SK-N-SH treated with all-trans-retinoic acid at 6 μM for 48 hours (cell line): ENCODE measurements at regions not wholly inside any gene's neighbourhood (a gene's known extent, or its start where the extent isn't known, plus 50 kb on each side); places are given as distances from the start of the nearest gene placed in this dataset.

Experiments
- ATAC-seq: fragments of 200-7000 bp; cut with Tn5 transposase; 3 replicates; pipeline ENCODE4 v1.9.1; 2020; ENCODE audit warnings: mild to moderate bottlenecking, moderate library complexity
- ARNTL ChIP-seq: fragments of 450-650 bp; formaldehyde crosslinking; IDR thresholded peaks from 2 replicates; pipeline ENCODE4 v1.5.0; 2020; ENCODE audit warnings: low read depth, mild to moderate bottlenecking, moderate library complexity, borderline replicate concordance
- CSDC2 ChIP-seq: fragments of 250-450 bp; sonication (Bioruptor Pico); IDR thresholded peaks from 2 replicates; pipeline ENCODE4 v1.5.0; 2020; ENCODE audit warnings: mild to moderate bottlenecking, moderate library complexity
- ESRRG ChIP-seq: fragments of 250-450 bp; sonication (Bioruptor Pico); IDR thresholded peaks from 2 replicates; pipeline ENCODE4 v1.6.1; 2021; ENCODE audit warnings: mild to moderate bottlenecking
- GLIS3 ChIP-seq: fragments of 250-450 bp; sonication (Bioruptor Pico); IDR thresholded peaks from 2 replicates; pipeline ENCODE4 v1.5.0; 2020; ENCODE audit warnings: mild to moderate bottlenecking, moderate library complexity
- ISL1 ChIP-seq: fragments of 250-450 bp; sonication (Bioruptor Pico); IDR thresholded peaks from 2 replicates; pipeline ENCODE4 v2.1.2; 2022; ENCODE audit warnings: mild to moderate bottlenecking, moderate library complexity
- OSR1 ChIP-seq: fragments of 250-450 bp; sonication (Bioruptor Pico); IDR thresholded peaks from 2 replicates; pipeline ENCODE4 v1.8.0; 2022; ENCODE audit warnings: moderate library complexity, mild to moderate bottlenecking, inconsistent platforms
- PPARA ChIP-seq: fragments of 250-450 bp; sonication (Bioruptor Pico); IDR thresholded peaks from 2 replicates; pipeline ENCODE4 v1.5.0; 2020; ENCODE audit warnings: mild to moderate bottlenecking, borderline replicate concordance
- RARB ChIP-seq: fragments of 250-450 bp; sonication (Bioruptor Pico); IDR thresholded peaks from 2 replicates; pipeline ENCODE4 v1.8.0; 2021; ENCODE audit warnings: mild to moderate bottlenecking, moderate library complexity
- SNAI2 ChIP-seq: fragments of 250-450 bp; sonication (Bioruptor Pico); IDR thresholded peaks from 2 replicates; pipeline ENCODE4 v1.5.0; 2020; ENCODE audit warnings: mild to moderate bottlenecking, moderate library complexity
- TOX ChIP-seq: fragments of 250-450 bp; sonication (Bioruptor Pico); IDR thresholded peaks from 2 replicates; pipeline ENCODE4 v1.8.0; 2021; ENCODE audit warnings: mild to moderate bottlenecking, moderate library complexity, borderline replicate concordance
- ZC3H10 ChIP-seq: fragments of 250-450 bp; sonication (Bioruptor Pico); IDR thresholded peaks from 2 replicates; pipeline ENCODE4 v1.5.1; 2021; ENCODE audit warnings: mild to moderate bottlenecking, moderate library complexity
- ZFP3 ChIP-seq: fragments of 250-450 bp; sonication (Bioruptor Pico); IDR thresholded peaks from 2 replicates; pipeline ENCODE4 v1.5.0; 2020; ENCODE audit warnings: mild to moderate bottlenecking, moderate library complexity
- ZFP30 ChIP-seq: fragments of 450-650 bp; formaldehyde crosslinking; IDR thresholded peaks from 2 replicates; pipeline ENCODE4 v1.5.0; 2022; ENCODE audit warnings: mild to moderate bottlenecking, moderate library complexity
- ZNF565 ChIP-seq: fragments of 450-650 bp; formaldehyde crosslinking; conservative IDR thresholded peaks from 2 replicates; pipeline ENCODE4 v1.5.0; 2020; ENCODE audit warnings: low read depth, mild to moderate bottlenecking, moderate library complexity
- ZNF70 ChIP-seq: fragments of 450-650 bp; formaldehyde crosslinking; IDR thresholded peaks from 2 replicates; pipeline ENCODE4 v1.5.0; 2020; ENCODE audit warnings: mild to moderate bottlenecking, moderate library complexity
- ZNF8 ChIP-seq: fragments of 450-650 bp; formaldehyde crosslinking; IDR thresholded peaks from 2 replicates; pipeline ENCODE4 v1.5.0; 2020; ENCODE audit warnings: mild to moderate bottlenecking, moderate library complexity
- TF ChIP-seq, protein P1 (sequence below): fragments of 250-450 bp; sonication (Bioruptor Pico); IDR thresholded peaks from 2 replicates; pipeline ENCODE4 v1.8.0; 2021; ENCODE audit warnings: low read depth, mild to moderate bottlenecking, moderate library complexity, borderline replicate concordance
- TF ChIP-seq, protein P2 (sequence below): fragments of 250-450 bp; sonication (Bioruptor Pico); IDR thresholded peaks from 2 replicates; pipeline ENCODE4 v1.5.1; 2021; ENCODE audit warnings: mild to moderate bottlenecking, moderate library complexity
- TF ChIP-seq, protein P3 (sequence below): fragments of 250-450 bp; sonication (Bioruptor Pico); IDR thresholded peaks from 2 replicates; pipeline ENCODE4 v1.5.0; 2020; ENCODE audit warnings: mild to moderate bottlenecking, moderate library complexity
- TF ChIP-seq, protein P4 (sequence below): fragments of 250-450 bp; sonication (Bioruptor Pico); IDR thresholded peaks from 2 replicates; pipeline ENCODE4 v1.5.1; 2020; ENCODE audit warnings: low read depth, mild to moderate bottlenecking, moderate library complexity
- TF ChIP-seq, protein P5 (sequence below): fragments of 250-450 bp; sonication (Bioruptor Pico); IDR thresholded peaks from 2 replicates; pipeline ENCODE4 v1.8.0; 2020; ENCODE audit warnings: mild to moderate bottlenecking, moderate library complexity, borderline replicate concordance

DNA sequence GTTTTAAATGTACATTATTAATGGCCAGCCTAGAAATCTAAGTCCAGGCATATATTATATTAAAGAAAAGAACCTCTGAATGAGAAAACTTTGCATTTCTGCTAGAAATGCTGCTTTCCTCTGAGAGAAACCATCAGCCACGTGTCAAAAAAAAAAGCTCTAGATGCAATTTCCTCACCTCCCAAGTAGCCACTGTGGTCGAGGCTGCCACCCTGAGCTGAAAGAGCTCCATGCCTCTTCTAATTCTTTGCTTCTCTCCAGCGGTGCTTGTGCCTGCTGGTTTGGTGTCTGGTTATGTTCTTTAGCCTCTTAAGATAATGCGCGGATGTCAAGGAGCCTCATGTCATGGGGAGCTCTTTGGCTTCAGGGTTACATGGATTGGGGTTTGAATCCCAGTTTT is 316.0 kb downstream of the TFAP2C start:
- ATAC-seq: no peak
- TF ChIP-seq SNAI2 (CRISPR knock-in tag): no peak
- TF ChIP-seq, protein P1, sequence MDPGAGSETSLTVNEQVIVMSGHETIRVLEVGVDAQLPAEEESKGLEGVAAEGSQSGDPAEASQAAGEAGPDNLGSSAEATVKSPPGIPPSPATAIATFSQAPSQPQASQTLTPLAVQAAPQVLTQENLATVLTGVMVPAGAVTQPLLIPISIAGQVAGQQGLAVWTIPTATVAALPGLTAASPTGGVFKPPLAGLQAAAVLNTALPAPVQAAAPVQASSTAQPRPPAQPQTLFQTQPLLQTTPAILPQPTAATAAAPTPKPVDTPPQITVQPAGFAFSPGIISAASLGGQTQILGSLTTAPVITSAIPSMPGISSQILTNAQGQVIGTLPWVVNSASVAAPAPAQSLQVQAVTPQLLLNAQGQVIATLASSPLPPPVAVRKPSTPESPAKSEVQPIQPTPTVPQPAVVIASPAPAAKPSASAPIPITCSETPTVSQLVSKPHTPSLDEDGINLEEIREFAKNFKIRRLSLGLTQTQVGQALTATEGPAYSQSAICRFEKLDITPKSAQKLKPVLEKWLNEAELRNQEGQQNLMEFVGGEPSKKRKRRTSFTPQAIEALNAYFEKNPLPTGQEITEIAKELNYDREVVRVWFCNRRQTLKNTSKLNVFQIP (CRISPR knock-in tag): no peak
- no peak for TF ChIP-seq CSDC2 (CRISPR knock-in tag)
- TF ChIP-seq PPARA: no peak
- no peak for TF ChIP-seq GLIS3
- TF ChIP-seq, protein P2, sequence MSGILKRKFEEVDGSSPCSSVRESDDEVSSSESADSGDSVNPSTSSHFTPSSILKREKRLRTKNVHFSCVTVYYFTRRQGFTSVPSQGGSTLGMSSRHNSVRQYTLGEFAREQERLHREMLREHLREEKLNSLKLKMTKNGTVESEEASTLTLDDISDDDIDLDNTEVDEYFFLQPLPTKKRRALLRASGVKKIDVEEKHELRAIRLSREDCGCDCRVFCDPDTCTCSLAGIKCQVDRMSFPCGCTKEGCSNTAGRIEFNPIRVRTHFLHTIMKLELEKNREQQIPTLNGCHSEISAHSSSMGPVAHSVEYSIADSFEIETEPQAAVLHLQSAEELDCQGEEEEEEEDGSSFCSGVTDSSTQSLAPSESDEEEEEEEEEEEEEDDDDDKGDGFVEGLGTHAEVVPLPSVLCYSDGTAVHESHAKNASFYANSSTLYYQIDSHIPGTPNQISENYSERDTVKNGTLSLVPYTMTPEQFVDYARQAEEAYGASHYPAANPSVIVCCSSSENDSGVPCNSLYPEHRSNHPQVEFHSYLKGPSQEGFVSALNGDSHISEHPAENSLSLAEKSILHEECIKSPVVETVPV (CRISPR knock-in tag): no peak
- TF ChIP-seq, protein P3, sequence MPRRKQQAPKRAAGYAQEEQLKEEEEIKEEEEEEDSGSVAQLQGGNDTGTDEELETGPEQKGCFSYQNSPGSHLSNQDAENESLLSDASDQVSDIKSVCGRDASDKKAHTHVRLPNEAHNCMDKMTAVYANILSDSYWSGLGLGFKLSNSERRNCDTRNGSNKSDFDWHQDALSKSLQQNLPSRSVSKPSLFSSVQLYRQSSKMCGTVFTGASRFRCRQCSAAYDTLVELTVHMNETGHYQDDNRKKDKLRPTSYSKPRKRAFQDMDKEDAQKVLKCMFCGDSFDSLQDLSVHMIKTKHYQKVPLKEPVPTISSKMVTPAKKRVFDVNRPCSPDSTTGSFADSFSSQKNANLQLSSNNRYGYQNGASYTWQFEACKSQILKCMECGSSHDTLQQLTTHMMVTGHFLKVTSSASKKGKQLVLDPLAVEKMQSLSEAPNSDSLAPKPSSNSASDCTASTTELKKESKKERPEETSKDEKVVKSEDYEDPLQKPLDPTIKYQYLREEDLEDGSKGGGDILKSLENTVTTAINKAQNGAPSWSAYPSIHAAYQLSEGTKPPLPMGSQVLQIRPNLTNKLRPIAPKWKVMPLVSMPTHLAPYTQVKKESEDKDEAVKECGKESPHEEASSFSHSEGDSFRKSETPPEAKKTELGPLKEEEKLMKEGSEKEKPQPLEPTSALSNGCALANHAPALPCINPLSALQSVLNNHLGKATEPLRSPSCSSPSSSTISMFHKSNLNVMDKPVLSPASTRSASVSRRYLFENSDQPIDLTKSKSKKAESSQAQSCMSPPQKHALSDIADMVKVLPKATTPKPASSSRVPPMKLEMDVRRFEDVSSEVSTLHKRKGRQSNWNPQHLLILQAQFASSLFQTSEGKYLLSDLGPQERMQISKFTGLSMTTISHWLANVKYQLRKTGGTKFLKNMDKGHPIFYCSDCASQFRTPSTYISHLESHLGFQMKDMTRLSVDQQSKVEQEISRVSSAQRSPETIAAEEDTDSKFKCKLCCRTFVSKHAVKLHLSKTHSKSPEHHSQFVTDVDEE (CRISPR knock-in tag): no peak
- TF ChIP-seq RARB (CRISPR knock-in tag): no peak
- TF ChIP-seq ZFP30 (CRISPR knock-in tag): no peak
- no peak for TF ChIP-seq ZC3H10 (CRISPR knock-in tag)
- no peak for TF ChIP-seq ISL1 (CRISPR knock-in tag)
- no peak for TF ChIP-seq ZNF8 (CRISPR knock-in tag)
- no peak for TF ChIP-seq OSR1 (CRISPR knock-in tag)
- TF ChIP-seq ZNF565 (CRISPR knock-in tag): no peak
- no peak for TF ChIP-seq ARNTL (CRISPR knock-in tag)

DNA sequence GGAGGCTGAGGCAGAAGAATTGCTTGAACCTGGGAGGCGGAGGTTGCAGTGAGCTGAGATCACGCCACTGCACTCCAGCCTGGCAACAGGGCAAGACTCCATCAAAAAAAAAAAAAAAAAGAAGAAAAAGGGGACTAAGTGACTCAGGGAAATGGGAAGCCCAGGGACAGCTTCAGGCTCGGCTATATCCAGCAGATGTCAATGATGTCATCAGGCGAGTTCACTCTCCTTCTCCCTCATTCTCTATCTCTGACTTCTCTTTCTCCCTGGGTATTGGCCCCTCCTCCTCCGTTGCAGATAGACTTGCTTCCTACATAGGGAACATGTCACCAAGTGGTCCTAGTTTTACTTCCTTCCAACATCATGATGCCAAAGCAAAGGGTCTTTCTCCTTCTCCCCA is 316.8 kb downstream of the TFAP2C start:
- TF ChIP-seq RARB (CRISPR knock-in tag) (no peak), ESRRG (CRISPR knock-in tag) (no peak), ZNF70 (CRISPR knock-in tag) (no peak), PPARA (no peak), ARNTL (CRISPR knock-in tag) (no peak), ZNF8 (CRISPR knock-in tag) (no peak), ZFP30 (CRISPR knock-in tag) (no peak), ZC3H10 (CRISPR knock-in tag) (no peak), ZFP3 (CRISPR knock-in tag) (no peak), TOX (CRISPR knock-in tag) (no peak)
- TF ChIP-seq, protein P2 (CRISPR knock-in tag): no peak
- TF ChIP-seq, protein P4, sequence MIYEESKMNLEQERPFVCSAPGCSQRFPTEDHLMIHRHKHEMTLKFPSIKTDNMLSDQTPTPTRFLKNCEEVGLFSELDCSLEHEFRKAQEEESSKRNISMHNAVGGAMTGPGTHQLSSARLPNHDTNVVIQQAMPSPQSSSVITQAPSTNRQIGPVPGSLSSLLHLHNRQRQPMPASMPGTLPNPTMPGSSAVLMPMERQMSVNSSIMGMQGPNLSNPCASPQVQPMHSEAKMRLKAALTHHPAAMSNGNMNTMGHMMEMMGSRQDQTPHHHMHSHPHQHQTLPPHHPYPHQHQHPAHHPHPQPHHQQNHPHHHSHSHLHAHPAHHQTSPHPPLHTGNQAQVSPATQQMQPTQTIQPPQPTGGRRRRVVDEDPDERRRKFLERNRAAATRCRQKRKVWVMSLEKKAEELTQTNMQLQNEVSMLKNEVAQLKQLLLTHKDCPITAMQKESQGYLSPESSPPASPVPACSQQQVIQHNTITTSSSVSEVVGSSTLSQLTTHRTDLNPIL (CRISPR knock-in tag): no peak
- TF ChIP-seq, protein P5, sequence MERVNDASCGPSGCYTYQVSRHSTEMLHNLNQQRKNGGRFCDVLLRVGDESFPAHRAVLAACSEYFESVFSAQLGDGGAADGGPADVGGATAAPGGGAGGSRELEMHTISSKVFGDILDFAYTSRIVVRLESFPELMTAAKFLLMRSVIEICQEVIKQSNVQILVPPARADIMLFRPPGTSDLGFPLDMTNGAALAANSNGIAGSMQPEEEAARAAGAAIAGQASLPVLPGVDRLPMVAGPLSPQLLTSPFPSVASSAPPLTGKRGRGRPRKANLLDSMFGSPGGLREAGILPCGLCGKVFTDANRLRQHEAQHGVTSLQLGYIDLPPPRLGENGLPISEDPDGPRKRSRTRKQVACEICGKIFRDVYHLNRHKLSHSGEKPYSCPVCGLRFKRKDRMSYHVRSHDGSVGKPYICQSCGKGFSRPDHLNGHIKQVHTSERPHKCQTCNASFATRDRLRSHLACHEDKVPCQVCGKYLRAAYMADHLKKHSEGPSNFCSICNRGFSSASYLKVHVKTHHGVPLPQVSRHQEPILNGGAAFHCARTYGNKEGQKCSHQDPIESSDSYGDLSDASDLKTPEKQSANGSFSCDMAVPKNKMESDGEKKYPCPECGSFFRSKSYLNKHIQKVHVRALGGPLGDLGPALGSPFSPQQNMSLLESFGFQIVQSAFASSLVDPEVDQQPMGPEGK (CRISPR knock-in tag): no peak

More for the DNA sequence above, 316.8 kb downstream of the TFAP2C start:
- ATAC-seq: no peak
